ENCODE measurements at regions not wholly inside any gene's neighbourhood (a gene's known extent, or its start where the extent isn't known, plus 50 kb on each side); places are given as distances from the start of the nearest gene placed in this dataset.
"Not testable (repeated sequence)": the region's sequence is repeated elsewhere in the genome, so short reads cannot be mapped to it uniquely, and the experiment has no call there.

DNA sequence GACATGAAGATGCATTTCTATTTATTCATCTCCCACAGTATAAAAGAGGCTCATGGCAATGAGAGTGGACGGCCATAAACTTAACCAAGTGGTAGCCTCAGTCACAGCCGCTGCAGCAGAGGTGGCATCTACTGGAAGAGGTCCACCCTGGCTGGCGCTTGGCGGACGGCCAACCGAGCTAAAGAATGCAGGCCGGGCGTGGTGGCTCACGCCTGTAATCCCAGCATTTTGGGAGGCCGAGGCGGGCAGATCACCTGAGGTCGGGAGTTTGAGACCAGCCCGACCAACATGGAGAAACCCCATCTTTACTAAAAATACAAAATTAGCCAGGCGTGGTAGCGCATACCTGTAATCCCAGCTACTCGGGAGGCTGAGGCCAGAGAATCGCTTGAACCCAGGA, 51.7 kb upstream of the EIF5 start:
- not testable (repeated sequence) for DNase-seq (ENCODE audit: extremely low read depth in 1 of 11, low read depth in 9 of 11, low spot score in 4 of 11)

GRCh38 chr14:103282932-103283331, 51.1 kb upstream of the EIF5 start:
- DNase-seq (ENCODE audit: extremely low read depth in 1 of 11, low read depth in 9 of 11, low spot score in 4 of 11) = no peak

DNA sequence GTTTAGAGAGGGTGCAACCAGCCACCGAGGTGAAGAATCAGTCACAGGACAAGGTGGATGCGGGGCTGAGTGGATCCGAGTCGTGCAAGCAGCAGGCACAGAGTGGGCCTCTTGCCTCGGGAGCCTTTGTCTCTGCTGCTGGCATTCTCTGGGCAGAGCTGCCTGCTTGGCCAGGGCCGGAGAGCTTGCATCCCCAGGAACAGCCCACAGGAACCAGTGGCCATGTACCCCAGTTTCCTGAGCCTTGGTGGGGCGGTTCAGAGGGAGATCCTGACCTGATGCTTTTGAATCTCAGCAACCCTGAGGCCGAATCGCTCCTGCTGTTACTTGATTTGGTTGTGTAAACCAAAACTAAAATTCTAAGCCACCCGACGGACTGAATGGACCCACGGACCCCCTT, 50.1 kb upstream of the EIF5 start:
- DNase-seq (ENCODE audit: extremely low read depth in 1 of 11, low read depth in 9 of 11, low spot score in 4 of 11) = no peak
